ENCODE measurements at regions not wholly inside any gene's neighbourhood (a gene's known extent, or its start where the extent isn't known, plus 50 kb on each side); places are given as distances from the start of the nearest gene placed in this dataset.

- TF ChIP-seq CTCF (IDR thresholded peaks at IDR 0.05), result no peak
- no peak for TF ChIP-seq POLR2A (IDR thresholded peaks at IDR 0.05; ENCODE audit: low read depth)
- TF ChIP-seq POLR2AphosphoS5 (IDR thresholded peaks at IDR 0.05), result no peak
- no peak for TF ChIP-seq EP300 (IDR thresholded peaks at IDR 0.05)
These were observed 156.2 kb downstream of the CYB561 start for GRCh38 chr17:63289931-63290330.
